ENCODE measurements at regions not wholly inside any gene's neighbourhood (a gene's known extent, or its start where the extent isn't known, plus 50 kb on each side); places are given as distances from the start of the nearest gene placed in this dataset.

- no peak for TF ChIP-seq CTCF (IDR thresholded peaks at IDR 0.05)
- no peak for TF ChIP-seq POLR2A (IDR thresholded peaks at IDR 0.05)
Observed at GRCh38 chr10:89153971-89154370, 53.1 kb downstream of the CH25H start.

All from uterus (tissue), 2 donors.